Esophagus muscularis mucosa (tissue), 3 donors: ENCODE measurements at regions not wholly inside any gene's neighbourhood (a gene's known extent, or its start where the extent isn't known, plus 50 kb on each side); places are given as distances from the start of the nearest gene placed in this dataset.

Source experiments
- CTCF ChIP-seq, 3 experiments: fragments of 200-600 bp in 2 of 3; fragments of 450-650 bp in 1 of 3; sonication (generic) in 2 of 3; IDR thresholded peaks; one replicate each; pipeline ENCODE4 v1.5.1; 2017 to 2019; ENCODE audit warnings: antibody characterized with exemption in 3 of 3, mild to moderate bottlenecking in 2 of 3, moderate library complexity in 1 of 3
- POLR2A ChIP-seq: fragments of 450-650 bp; IDR thresholded peaks from one replicate; pipeline ENCODE4 v1.6.1; 2017; ENCODE audit warnings: antibody characterized with exemption, moderate library complexity, mild to moderate bottlenecking, low read depth

DNA sequence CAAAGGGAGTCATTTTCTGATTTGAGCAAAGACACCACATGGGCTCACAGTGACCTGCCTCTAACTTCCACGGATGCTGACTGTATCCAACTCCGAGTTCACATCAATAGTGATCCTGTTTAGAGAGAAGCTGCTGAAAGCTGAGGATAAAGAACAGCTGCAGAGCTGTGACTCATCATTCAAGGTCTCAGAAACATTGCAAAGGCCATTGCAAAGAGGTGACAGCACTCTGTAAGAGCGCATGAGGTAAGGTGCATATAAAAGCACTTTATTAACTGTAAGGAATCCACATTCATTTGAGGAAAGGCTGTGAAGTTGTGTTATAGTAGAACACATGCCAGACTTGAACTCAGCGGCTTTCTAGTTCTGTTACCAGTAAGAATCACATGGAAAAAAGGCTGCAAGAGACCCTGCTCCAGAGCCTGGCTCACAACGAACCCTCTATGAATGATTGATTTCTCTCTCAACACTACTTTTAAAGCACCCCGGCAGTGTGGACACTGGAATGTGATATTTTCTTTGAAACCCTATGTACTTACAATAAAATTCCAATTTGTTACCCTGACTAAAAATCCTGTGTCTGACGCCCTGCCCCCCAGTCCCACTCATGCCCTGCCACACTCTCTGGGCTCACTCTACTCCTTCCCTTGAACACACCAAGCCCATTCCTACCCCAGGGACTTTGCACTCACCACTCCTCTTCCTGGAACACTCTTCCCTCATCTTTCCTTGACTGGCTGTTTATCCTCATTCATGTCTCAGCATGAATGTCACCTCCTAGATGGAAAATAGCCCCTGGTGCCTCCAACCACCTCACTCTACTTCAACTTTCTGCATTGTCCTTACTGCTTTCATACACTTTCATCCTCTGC is 111.2 kb downstream of the LSM3 start:
- TF ChIP-seq CTCF (IDR thresholded peaks at IDR 0.05) = no peak
- no peak for TF ChIP-seq POLR2A
